ENCODE measurements at regions not wholly inside any gene's neighbourhood (a gene's known extent, or its start where the extent isn't known, plus 50 kb on each side); places are given as distances from the start of the nearest gene placed in this dataset.
A peak's percentile ranks its signal among the peaks of the same experiment; 100 is the strongest.

GRCh38 chr13:34128661-34129060 is 310.7 kb downstream of the RFC3 start:
- no peak for FAIRE-seq

- FAIRE-seq, result no peak
Measured at GRCh38 chr13:34129436-34129835, 311.5 kb downstream of the RFC3 start.

GRCh38 chr13:34137200-34137599 is 319.3 kb downstream of the RFC3 start:
- no peak for FAIRE-seq

GRCh38 chr13:34139660-34140227 is 321.8 kb downstream of the RFC3 start:
- no peak for FAIRE-seq

- FAIRE-seq, result no peak
Measured at GRCh38 chr13:34143637-34144036, 325.7 kb downstream of the RFC3 start.

- FAIRE-seq, result no peak
Measured at GRCh38 chr13:34144142-34144541, 326.2 kb downstream of the RFC3 start.

GRCh38 chr13:34145061-34145460 is 327.1 kb downstream of the RFC3 start:
- FAIRE-seq, result no peak

- FAIRE-seq, result no peak
Measured at GRCh38 chr13:34148359-34148758, 330.4 kb downstream of the RFC3 start.

GRCh38 chr13:34151885-34152284 is 333.9 kb downstream of the RFC3 start:
- FAIRE-seq, result peak; percentile 31

GRCh38 chr13:34152409-34152808 is 334.5 kb downstream of the RFC3 start:
- FAIRE-seq, result no peak

GRCh38 chr13:34152996-34153395 is 335.0 kb downstream of the RFC3 start:
- no peak for FAIRE-seq

- FAIRE-seq, result no peak
Measured at GRCh38 chr13:34153428-34154180, 335.7 kb downstream of the RFC3 start.

GRCh38 chr13:34155931-34156607 is 338.1 kb downstream of the RFC3 start:
- FAIRE-seq, result peak; percentile 100

GRCh38 chr13:34156841-34157365 is 339.0 kb downstream of the RFC3 start:
- no peak for FAIRE-seq

- FAIRE-seq, result no peak
Measured at GRCh38 chr13:34159946-34160345, 342.0 kb downstream of the RFC3 start.

- FAIRE-seq, result peak; percentile 100
Measured at GRCh38 chr13:34161931-34162543, 344.1 kb downstream of the RFC3 start.

- no peak for FAIRE-seq
Measured at GRCh38 chr13:34162544-34162933, 344.6 kb downstream of the RFC3 start.

GRCh38 chr13:34164582-34164981 is 346.6 kb downstream of the RFC3 start:
- FAIRE-seq, result peak; percentile 97

- FAIRE-seq, result no peak
Measured at GRCh38 chr13:34165158-34165557, 347.2 kb downstream of the RFC3 start.

GRCh38 chr13:34166406-34166805 is 348.5 kb downstream of the RFC3 start:
- no peak for FAIRE-seq

- peak; percentile 15 for FAIRE-seq
Measured at GRCh38 chr13:34167347-34167746, 349.4 kb downstream of the RFC3 start.

- FAIRE-seq, result peak; percentile 63
Measured at GRCh38 chr13:34172048-34172447, 354.1 kb downstream of the RFC3 start.

- no peak for FAIRE-seq
Measured at GRCh38 chr13:34174671-34175145, 356.8 kb downstream of the RFC3 start.
